Endothelial cell of umbilical vein (primary cell): ENCODE measurements at regions not wholly inside any gene's neighbourhood (a gene's known extent, or its start where the extent isn't known, plus 50 kb on each side); places are given as distances from the start of the nearest gene placed in this dataset.

Source experiments
- BruUV-seq: library from RNA; stranded (reverse); fragments of 400-500 nt; replicated peaks from 2 replicates; lab custom pipeline; 2021; lab: Mats Ljungman, UMichigan
- CTCF ChIA-PET: fragments of 300-600, 350-600 bp; sonication (Branson Sonifier 250); formaldehyde crosslinking; loops from one replicate; lab custom pipeline; 2021; ENCODE audit warnings: antibody characterized with exemption, inconsistent platforms; lab: Charles Lee
- POLR2A ChIA-PET: fragments of 300-600, 350-600 bp; sonication (Branson Sonifier 250); formaldehyde crosslinking; loops from one replicate; lab custom pipeline; 2021; ENCODE audit warnings: antibody characterized with exemption, inconsistent platforms; lab: Charles Lee
- DNase-seq: peaks from one replicate; pipeline ENCODE4 v3.0.0-alpha.2; 2011; ENCODE audit warnings: low read depth, low spot score
- FAIRE-seq: peaks from 2 replicates; lab custom pipeline; 2011; peaks lifted over from hg19 to GRCh38; lab: Jason Lieb, UNC
- H2AFZ ChIP-seq: 2 replicates; pipeline ENCODE4 v1.6.0; 2012; ENCODE audit warnings: low read depth, low read length, control low read depth, inconsistent platforms
- H3K27ac ChIP-seq: 2 replicates; pipeline ENCODE4 v1.5.1; 2011; ENCODE audit warnings: low read depth, mild to moderate bottlenecking, control low read depth, low read length, moderate library complexity; ENCODE audit not compliant: insufficient read depth
- H3K27me3 ChIP-seq, 2 experiments: 2 replicates each; pipeline versions ENCODE4 v1.6.0 to v1.6.1; 2011; ENCODE audit warnings: low read length in 2 of 2, mixed read lengths in 1 of 2; ENCODE audit not compliant: control insufficient read depth in 2 of 2, insufficient read depth in 2 of 2
- H3K36me3 ChIP-seq, 2 experiments: 2 replicates in 1 of 2; 3 replicates in 1 of 2; pipeline ENCODE4 v1.5.1; 2011; ENCODE audit warnings: low read length in 2 of 2, mild to moderate bottlenecking in 1 of 2, moderate library complexity in 1 of 2; ENCODE audit not compliant: control insufficient read depth in 2 of 2, insufficient read depth in 2 of 2; ENCODE audit errors: extremely low read depth in 1 of 2
- H3K4me1 ChIP-seq: 3 replicates; pipeline ENCODE4 v1.5.1; 2011; ENCODE audit warnings: mild to moderate bottlenecking, low read length; ENCODE audit not compliant: control insufficient read depth, insufficient read depth; ENCODE audit errors: extremely low read depth
- H3K4me2 ChIP-seq: 2 replicates; pipeline ENCODE4 v1.6.1; 2011; ENCODE audit warnings: low read length, control low read depth, mixed read lengths; ENCODE audit not compliant: insufficient read depth
- H3K4me3 ChIP-seq, 3 experiments: fragments of 200-600 bp in 1 of 3; sonication (generic), shearing (Covaris generic) in 1 of 3; replicated peaks in 1 of 3; 2 replicates each; pipeline ENCODE4 v1.5.1; 2011 to 2016; ENCODE audit warnings: control low read depth in 3 of 3, low read length in 3 of 3, mild to moderate bottlenecking in 2 of 3, inconsistent platforms in 1 of 3, low read depth in 1 of 3, moderate library complexity in 1 of 3; ENCODE audit not compliant: insufficient read depth in 1 of 3
- H3K79me2 ChIP-seq: 2 replicates; pipeline ENCODE4 v1.6.0; 2012; ENCODE audit warnings: low read length, inconsistent platforms; ENCODE audit not compliant: control insufficient read depth, insufficient read depth
- H3K9ac ChIP-seq: replicated peaks from 2 replicates; pipeline ENCODE3; 2011; ENCODE audit warnings: low read length, control low read depth; ENCODE audit not compliant: insufficient read depth; ENCODE audit errors: extremely low read depth
- H3K9me1 ChIP-seq: replicated peaks from 3 replicates; pipeline ENCODE4 v1.6.0; 2011; ENCODE audit warnings: mild to moderate bottlenecking, low read length; ENCODE audit not compliant: control insufficient read depth, insufficient read depth; ENCODE audit errors: extremely low read depth
- H3K9me3 ChIP-seq: replicated peaks from 2 replicates; pipeline ENCODE4 v1.5.1; 2012; ENCODE audit warnings: low read length, inconsistent platforms; ENCODE audit not compliant: control insufficient read depth, insufficient read depth
- H4K20me1 ChIP-seq: replicated peaks from 2 replicates; pipeline ENCODE3; 2011; ENCODE audit warnings: mild to moderate bottlenecking, low read length; ENCODE audit not compliant: control insufficient read depth, insufficient read depth; ENCODE audit errors: extremely low read depth
- EZH2 ChIP-seq: IDR thresholded peaks from 2 replicates; pipeline ENCODE4 v1.6.1; 2012; ENCODE audit warnings: borderline replicate concordance, low read depth, mild to moderate bottlenecking, moderate library complexity, low read length, inconsistent platforms; ENCODE audit not compliant: severe bottlenecking
- FOS ChIP-seq: IDR thresholded peaks from 2 replicates; pipeline ENCODE4 v1.6.1; 2011; ENCODE audit warnings: mild to moderate bottlenecking, low read length, moderate library complexity, borderline replicate concordance; ENCODE audit not compliant: insufficient read depth
- GATA2 ChIP-seq: IDR thresholded peaks from 2 replicates; pipeline ENCODE4 v1.7.0; 2011; ENCODE audit warnings: low read depth, mild to moderate bottlenecking, moderate library complexity, mixed read lengths, low read length; ENCODE audit not compliant: insufficient read length, insufficient read depth
- JUN ChIP-seq: IDR thresholded peaks from 2 replicates; pipeline ENCODE4 v1.6.1; 2011; ENCODE audit warnings: borderline replicate concordance, low read depth; ENCODE audit not compliant: insufficient read length, insufficient read depth
- MYC ChIP-seq: IDR thresholded peaks from one replicate; pipeline ENCODE4 v1.6.1; 2011; ENCODE audit warnings: mild to moderate bottlenecking, low read depth, low read length
- POLR2A ChIP-seq: IDR thresholded peaks from 2 replicates; pipeline ENCODE4 v1.6.1; 2012; ENCODE audit warnings: low read depth, mild to moderate bottlenecking, control low read depth, low read length
- POLR2AphosphoS5 ChIP-seq: IDR thresholded peaks from 2 replicates; pipeline ENCODE4 v1.6.1; 2012; ENCODE audit warnings: low read depth, mild to moderate bottlenecking, control low read depth, low read length, moderate library complexity; ENCODE audit not compliant: insufficient read depth
- dilution Hi-C: fragments of 300-500 bp; cut with MboI; formaldehyde crosslinking; loops from one replicate; pipeline ENCODE4 v1.15.0; 2019; ENCODE audit warnings: low sequenced_read_pairs; ENCODE audit not compliant: extremely low pct_ligation_motif_present
- intact Hi-C: fragments of 100-400 bp; cut with micrococcal nuclease; formaldehyde crosslinking; loops from one replicate; pipeline ENCODE4 v1.10.0; 2022
- TF ChIP-seq, protein P1 (sequence below): IDR thresholded peaks from 2 replicates; pipeline ENCODE4 v1.6.1; 2011; ENCODE audit not compliant: insufficient read depth, insufficient read length
- TF ChIP-seq, protein P2 (sequence below), 2 donors: IDR thresholded peaks; 1 replicate in 1 of 2; 2 replicates in 1 of 2; pipeline ENCODE4 v1.5.1; 2011; ENCODE audit warnings: low read length in 2 of 2, mild to moderate bottlenecking in 2 of 2, moderate library complexity in 2 of 2, control low read depth in 1 of 2, inconsistent platforms in 1 of 2, low read depth in 1 of 2; ENCODE audit not compliant: insufficient read depth in 1 of 2; ENCODE audit errors: extremely low read depth in 1 of 2

DNA sequence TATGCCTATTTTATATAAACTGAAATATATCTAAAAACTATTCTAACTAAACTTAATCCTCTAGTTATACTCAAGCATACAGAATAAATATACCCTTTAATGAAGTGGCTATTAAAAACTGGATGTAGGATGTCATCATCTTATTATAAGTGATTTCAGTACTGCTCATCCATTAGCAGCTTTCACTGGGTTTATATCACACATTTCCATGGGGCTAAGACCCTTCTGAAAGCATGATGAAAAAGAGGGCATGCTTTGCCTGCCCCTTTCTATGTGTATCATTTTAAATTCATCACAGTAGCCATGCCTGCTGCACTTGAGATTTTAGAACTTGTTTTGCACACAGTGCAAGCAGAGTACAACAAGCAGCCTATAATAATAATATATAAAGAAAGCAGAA is 477.5 kb downstream of the SLITRK6 start:
- FAIRE-seq: no peak
- ChIA-PET CTCF (no interaction called here), POLR2A (no interaction called here)
- Histone ChIP-seq H3K9ac (no peak overlapping the region), H3K4me2 (no peak overlapping the region), H3K9me1 (no peaks in the 10 kb centered on the region), H3K27me3 (no peaks in the 10 kb centered on the region), H3K79me2 (no peaks in the 10 kb centered on the region), H3K27ac (no peak overlapping the region), H4K20me1 (no peaks in the 10 kb centered on the region), H3K4me3 (no peak overlapping the region), H2AFZ (no peak overlapping the region), H3K9me3 (no peaks in the 10 kb centered on the region), H3K36me3 (no peaks in the 10 kb centered on the region), H3K4me1 (peaks cover 1% of the 10 kb centered on the region)
- BruUV-seq: no TSS peak
- dilution Hi-C loops (no loop called here), intact Hi-C loops (no loop called here)
- DNase-seq: no peak
- TF ChIP-seq, protein P1, sequence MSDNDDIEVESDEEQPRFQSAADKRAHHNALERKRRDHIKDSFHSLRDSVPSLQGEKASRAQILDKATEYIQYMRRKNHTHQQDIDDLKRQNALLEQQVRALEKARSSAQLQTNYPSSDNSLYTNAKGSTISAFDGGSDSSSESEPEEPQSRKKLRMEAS: no peak
- TF ChIP-seq, protein P2, sequence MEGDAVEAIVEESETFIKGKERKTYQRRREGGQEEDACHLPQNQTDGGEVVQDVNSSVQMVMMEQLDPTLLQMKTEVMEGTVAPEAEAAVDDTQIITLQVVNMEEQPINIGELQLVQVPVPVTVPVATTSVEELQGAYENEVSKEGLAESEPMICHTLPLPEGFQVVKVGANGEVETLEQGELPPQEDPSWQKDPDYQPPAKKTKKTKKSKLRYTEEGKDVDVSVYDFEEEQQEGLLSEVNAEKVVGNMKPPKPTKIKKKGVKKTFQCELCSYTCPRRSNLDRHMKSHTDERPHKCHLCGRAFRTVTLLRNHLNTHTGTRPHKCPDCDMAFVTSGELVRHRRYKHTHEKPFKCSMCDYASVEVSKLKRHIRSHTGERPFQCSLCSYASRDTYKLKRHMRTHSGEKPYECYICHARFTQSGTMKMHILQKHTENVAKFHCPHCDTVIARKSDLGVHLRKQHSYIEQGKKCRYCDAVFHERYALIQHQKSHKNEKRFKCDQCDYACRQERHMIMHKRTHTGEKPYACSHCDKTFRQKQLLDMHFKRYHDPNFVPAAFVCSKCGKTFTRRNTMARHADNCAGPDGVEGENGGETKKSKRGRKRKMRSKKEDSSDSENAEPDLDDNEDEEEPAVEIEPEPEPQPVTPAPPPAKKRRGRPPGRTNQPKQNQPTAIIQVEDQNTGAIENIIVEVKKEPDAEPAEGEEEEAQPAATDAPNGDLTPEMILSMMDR (IDR thresholded peaks at IDR 0.05; ENCODE audit: extremely low read depth in 1 of 2, insufficient read depth in 1 of 2, low read depth in 1 of 2, low read length in 2 of 2): no peak
- TF ChIP-seq POLR2A (no peak), FOS (no peak), MYC (no peak), POLR2AphosphoS5 (no peak), JUN (no peak), EZH2 (no peak), GATA2 (no peak)
